HCT116 (cell line): ENCODE measurements at regions not wholly inside any gene's neighbourhood (a gene's known extent, or its start where the extent isn't known, plus 50 kb on each side); places are given as distances from the start of the nearest gene placed in this dataset.

Source experiments
- CBX3 ChIP-seq: IDR thresholded peaks from 2 replicates; pipeline ENCODE4 v1.6.1; 2012; ENCODE audit warnings: low read depth
- EZH2 ChIP-seq: fragments of 200-600 bp; sonication (generic); IDR thresholded peaks from 2 replicates; pipeline ENCODE4 v1.6.1; 2017; ENCODE audit warnings: antibody characterized with exemption, mixed run types
- EZH2phosphoT487 ChIP-seq: fragments of 200-600 bp; IDR thresholded peaks from 2 replicates; pipeline ENCODE4 v1.6.1; 2018; ENCODE audit warnings: antibody characterized with exemption, borderline replicate concordance
- JUND ChIP-seq: IDR thresholded peaks from 2 replicates; pipeline ENCODE4 v1.6.1; 2012
- POLR2A ChIP-seq: IDR thresholded peaks from 2 replicates; pipeline ENCODE4 v1.7.0; 2011; ENCODE audit warnings: borderline replicate concordance; ENCODE audit not compliant: insufficient read depth, insufficient read length; ENCODE audit errors: extremely low read depth
- POLR2AphosphoS5 ChIP-seq: IDR thresholded peaks from 2 replicates; pipeline ENCODE4 v1.6.1; 2011; ENCODE audit warnings: mild to moderate bottlenecking, low read depth, low read length, moderate library complexity
- RAD21 ChIP-seq: IDR thresholded peaks from 2 replicates; pipeline ENCODE4 v1.6.1; 2012; ENCODE audit warnings: low read depth, mild to moderate bottlenecking
- SP1 ChIP-seq: IDR thresholded peaks from 2 replicates; pipeline ENCODE4 v1.6.1; 2012; ENCODE audit warnings: low read depth
- ZFX ChIP-seq: fragments of 450-650 bp; IDR thresholded peaks from 2 replicates; pipeline ENCODE4 v1.6.1; 2017
- ZNF274 ChIP-seq: fragments of 200-500 bp; sonication (Bioruptor generic); IDR thresholded peaks from 2 replicates; pipeline ENCODE4 v1.6.1; 2014; ENCODE audit warnings: mild to moderate bottlenecking, low read depth, low read length, inconsistent platforms
- TF ChIP-seq, protein P1 (sequence below), 3 experiments: fragments of 200-600 bp in 1 of 3; sonication (generic) in 1 of 3; IDR thresholded peaks in 2 of 3; conservative IDR thresholded peaks in 1 of 3; 2 replicates each; pipeline ENCODE4 v1.5.1; 2012 to 2017; ENCODE audit warnings: low read depth in 2 of 3, low read length in 2 of 3, antibody characterized with exemption in 1 of 3, borderline replicate concordance in 1 of 3, control low read depth in 1 of 3, mild to moderate bottlenecking in 1 of 3, mixed read lengths in 1 of 3, mixed run types in 1 of 3, moderate library complexity in 1 of 3; ENCODE audit not compliant: insufficient read depth in 1 of 3
- TF ChIP-seq, protein P2 (sequence below): IDR thresholded peaks from 2 replicates; pipeline ENCODE4 v1.6.1; 2012; ENCODE audit warnings: low read depth
- TF ChIP-seq, protein P3 (sequence below): IDR thresholded peaks from 2 replicates; pipeline ENCODE4 v1.6.1; 2011; ENCODE audit warnings: mild to moderate bottlenecking, low read length, moderate library complexity; ENCODE audit not compliant: insufficient replicate concordance; ENCODE audit errors: extremely low read depth
- TF ChIP-seq, protein P4 (sequence below): IDR thresholded peaks from 2 replicates; pipeline ENCODE4 v1.6.1; 2012

DNA sequence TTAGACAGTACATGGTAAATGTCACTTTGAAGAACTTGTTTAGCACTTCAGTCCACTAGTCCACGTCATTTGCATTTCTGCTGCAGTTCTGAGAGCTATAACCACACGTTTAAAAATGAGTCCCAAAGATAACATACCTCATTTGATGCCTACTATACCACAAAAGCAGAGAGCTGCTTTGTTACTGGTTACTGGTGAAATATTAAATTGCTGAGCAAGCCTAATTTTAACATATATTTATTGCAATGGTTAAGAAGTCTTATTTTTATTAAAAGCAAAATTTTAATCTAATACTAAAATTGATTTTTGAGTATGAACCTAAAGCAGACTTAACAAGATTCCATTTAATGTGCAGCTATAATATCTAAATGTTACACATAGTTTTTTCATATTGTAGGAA is 1949.7 kb upstream of the PRR20A start:
- TF ChIP-seq, protein P1, sequence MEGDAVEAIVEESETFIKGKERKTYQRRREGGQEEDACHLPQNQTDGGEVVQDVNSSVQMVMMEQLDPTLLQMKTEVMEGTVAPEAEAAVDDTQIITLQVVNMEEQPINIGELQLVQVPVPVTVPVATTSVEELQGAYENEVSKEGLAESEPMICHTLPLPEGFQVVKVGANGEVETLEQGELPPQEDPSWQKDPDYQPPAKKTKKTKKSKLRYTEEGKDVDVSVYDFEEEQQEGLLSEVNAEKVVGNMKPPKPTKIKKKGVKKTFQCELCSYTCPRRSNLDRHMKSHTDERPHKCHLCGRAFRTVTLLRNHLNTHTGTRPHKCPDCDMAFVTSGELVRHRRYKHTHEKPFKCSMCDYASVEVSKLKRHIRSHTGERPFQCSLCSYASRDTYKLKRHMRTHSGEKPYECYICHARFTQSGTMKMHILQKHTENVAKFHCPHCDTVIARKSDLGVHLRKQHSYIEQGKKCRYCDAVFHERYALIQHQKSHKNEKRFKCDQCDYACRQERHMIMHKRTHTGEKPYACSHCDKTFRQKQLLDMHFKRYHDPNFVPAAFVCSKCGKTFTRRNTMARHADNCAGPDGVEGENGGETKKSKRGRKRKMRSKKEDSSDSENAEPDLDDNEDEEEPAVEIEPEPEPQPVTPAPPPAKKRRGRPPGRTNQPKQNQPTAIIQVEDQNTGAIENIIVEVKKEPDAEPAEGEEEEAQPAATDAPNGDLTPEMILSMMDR (IDR thresholded peaks at IDR 0.05 in 2 of 3, conservative IDR thresholded peaks at IDR 0.05 in 1 of 3; ENCODE audit: borderline replicate concordance in 1 of 3, insufficient read depth in 1 of 3, low read depth in 2 of 3, low read length in 2 of 3), result no peak
- no peak for TF ChIP-seq EZH2
- no peak for TF ChIP-seq SP1
- TF ChIP-seq JUND, result no peak
- TF ChIP-seq, protein P2, sequence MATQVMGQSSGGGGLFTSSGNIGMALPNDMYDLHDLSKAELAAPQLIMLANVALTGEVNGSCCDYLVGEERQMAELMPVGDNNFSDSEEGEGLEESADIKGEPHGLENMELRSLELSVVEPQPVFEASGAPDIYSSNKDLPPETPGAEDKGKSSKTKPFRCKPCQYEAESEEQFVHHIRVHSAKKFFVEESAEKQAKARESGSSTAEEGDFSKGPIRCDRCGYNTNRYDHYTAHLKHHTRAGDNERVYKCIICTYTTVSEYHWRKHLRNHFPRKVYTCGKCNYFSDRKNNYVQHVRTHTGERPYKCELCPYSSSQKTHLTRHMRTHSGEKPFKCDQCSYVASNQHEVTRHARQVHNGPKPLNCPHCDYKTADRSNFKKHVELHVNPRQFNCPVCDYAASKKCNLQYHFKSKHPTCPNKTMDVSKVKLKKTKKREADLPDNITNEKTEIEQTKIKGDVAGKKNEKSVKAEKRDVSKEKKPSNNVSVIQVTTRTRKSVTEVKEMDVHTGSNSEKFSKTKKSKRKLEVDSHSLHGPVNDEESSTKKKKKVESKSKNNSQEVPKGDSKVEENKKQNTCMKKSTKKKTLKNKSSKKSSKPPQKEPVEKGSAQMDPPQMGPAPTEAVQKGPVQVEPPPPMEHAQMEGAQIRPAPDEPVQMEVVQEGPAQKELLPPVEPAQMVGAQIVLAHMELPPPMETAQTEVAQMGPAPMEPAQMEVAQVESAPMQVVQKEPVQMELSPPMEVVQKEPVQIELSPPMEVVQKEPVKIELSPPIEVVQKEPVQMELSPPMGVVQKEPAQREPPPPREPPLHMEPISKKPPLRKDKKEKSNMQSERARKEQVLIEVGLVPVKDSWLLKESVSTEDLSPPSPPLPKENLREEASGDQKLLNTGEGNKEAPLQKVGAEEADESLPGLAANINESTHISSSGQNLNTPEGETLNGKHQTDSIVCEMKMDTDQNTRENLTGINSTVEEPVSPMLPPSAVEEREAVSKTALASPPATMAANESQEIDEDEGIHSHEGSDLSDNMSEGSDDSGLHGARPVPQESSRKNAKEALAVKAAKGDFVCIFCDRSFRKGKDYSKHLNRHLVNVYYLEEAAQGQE, result no peak
- TF ChIP-seq ZNF274, result no peak
- no peak for TF ChIP-seq POLR2A
- TF ChIP-seq RAD21, result no peak
- TF ChIP-seq POLR2AphosphoS5, result no peak
- no peak for TF ChIP-seq ZFX
- TF ChIP-seq, protein P3, sequence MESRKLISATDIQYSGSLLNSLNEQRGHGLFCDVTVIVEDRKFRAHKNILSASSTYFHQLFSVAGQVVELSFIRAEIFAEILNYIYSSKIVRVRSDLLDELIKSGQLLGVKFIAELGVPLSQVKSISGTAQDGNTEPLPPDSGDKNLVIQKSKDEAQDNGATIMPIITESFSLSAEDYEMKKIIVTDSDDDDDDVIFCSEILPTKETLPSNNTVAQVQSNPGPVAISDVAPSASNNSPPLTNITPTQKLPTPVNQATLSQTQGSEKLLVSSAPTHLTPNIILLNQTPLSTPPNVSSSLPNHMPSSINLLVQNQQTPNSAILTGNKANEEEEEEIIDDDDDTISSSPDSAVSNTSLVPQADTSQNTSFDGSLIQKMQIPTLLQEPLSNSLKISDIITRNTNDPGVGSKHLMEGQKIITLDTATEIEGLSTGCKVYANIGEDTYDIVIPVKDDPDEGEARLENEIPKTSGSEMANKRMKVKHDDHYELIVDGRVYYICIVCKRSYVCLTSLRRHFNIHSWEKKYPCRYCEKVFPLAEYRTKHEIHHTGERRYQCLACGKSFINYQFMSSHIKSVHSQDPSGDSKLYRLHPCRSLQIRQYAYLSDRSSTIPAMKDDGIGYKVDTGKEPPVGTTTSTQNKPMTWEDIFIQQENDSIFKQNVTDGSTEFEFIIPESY, result no peak
- TF ChIP-seq, protein P4, sequence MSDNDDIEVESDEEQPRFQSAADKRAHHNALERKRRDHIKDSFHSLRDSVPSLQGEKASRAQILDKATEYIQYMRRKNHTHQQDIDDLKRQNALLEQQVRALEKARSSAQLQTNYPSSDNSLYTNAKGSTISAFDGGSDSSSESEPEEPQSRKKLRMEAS, result no peak
- TF ChIP-seq CBX3, result no peak
- no peak for TF ChIP-seq EZH2phosphoT487
